HG03432 (cell line): ENCODE measurements at regions not wholly inside any gene's neighbourhood (a gene's known extent, or its start where the extent isn't known, plus 50 kb on each side); places are given as distances from the start of the nearest gene placed in this dataset.

Experiments
- ATAC-seq: cut with Tn5 transposase; IDR thresholded peaks from one replicate; pipeline ENCODE4 v1.9.1; 2021; ENCODE audit warnings: mild to moderate bottlenecking, moderate library complexity; ENCODE audit not compliant: unreplicated experiment

- no peak for ATAC-seq
Observed at GRCh38 chr20:24077145-24077544, 88.6 kb upstream of the GGTLC1 start.

DNA sequence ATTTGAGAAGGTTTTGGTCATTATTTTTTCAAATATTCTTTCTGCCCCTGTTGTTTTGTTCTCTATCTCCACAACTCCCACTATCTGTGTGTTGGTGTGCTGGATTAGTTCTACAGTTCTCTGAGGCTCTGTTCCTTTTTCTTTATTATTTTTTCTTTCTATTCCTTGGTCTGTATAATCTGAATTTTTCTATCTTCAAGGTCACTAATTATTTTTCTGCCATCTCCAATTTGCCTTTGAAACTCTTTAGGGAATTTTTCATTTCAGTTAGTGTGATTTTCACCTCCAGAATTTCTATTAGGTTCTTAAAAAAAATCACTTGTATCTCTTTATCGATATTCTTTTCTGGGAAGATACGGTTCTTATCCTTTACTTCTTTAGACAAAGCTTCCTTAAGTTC lies 82.1 kb upstream of the GGTLC1 start:
- ATAC-seq = no peak

- ATAC-seq = no peak
Observed at GRCh38 chr20:24066076-24066700, 77.6 kb upstream of the GGTLC1 start.

DNA sequence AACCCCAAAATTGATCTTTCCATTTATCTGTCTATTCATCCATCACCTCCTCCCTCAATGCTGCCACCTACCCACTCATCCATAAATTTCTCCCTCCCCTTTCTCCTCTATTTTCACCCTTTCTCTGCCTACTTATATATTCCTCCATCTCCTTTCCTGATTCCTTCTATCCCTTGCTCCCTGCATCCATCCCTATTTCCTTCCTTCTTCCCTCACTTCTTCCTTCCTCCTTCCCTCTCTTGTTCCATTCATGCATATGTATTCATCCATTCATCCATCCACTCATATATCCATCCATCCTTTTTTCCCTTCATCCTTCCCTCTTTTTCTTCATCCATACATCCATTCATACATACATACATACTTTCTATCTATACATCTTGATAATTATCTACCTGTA lies 76.3 kb upstream of the GGTLC1 start:
- ATAC-seq = no peak

GRCh38 chr20:24064092-24064491 lies 75.5 kb upstream of the GGTLC1 start:
- ATAC-seq = no peak

- no peak for ATAC-seq
Observed at GRCh38 chr20:24063100-24063499, 74.5 kb upstream of the GGTLC1 start.

GRCh38 chr20:24060851-24061590 lies 72.4 kb upstream of the GGTLC1 start:
- ATAC-seq = no peak

DNA sequence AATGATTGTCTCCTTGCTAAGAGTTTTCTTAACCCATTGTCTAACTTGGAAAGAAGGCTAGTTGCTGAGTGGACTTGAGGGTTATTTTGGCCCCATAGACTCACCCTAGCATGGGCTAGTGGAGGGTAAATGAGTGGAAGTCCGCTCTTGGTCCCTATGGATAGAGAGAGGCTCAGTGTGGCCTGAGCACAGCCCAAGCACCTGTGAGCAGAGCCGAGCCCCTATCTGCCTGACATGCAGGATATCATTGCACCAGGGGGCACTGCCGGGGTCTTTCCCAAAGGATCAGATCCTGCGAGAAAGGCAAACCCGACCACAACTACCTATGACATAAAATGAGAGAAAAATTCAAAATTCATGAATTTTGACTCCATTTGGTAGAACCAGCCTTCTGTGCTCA lies 70.6 kb upstream of the GGTLC1 start:
- ATAC-seq = no peak

DNA sequence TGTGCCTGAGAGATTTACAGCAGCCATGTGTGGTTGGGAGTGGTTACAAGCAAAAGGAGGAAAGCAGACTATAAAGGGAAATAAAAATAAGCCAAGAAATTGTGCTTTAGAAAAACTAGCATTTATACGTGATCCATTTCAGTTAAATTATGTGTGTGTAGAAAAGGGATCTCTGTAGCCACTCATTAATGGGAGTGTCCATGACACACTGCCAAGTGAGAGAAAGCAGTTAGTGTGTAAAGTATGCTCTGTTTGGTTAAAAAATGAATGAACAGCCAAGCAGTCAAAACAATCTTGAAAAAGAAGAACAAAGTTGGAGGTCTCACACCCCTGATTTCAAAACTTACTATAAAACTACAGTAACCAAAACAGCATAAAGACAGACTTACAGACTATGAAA lies 67.9 kb upstream of the GGTLC1 start:
- no peak for ATAC-seq

DNA sequence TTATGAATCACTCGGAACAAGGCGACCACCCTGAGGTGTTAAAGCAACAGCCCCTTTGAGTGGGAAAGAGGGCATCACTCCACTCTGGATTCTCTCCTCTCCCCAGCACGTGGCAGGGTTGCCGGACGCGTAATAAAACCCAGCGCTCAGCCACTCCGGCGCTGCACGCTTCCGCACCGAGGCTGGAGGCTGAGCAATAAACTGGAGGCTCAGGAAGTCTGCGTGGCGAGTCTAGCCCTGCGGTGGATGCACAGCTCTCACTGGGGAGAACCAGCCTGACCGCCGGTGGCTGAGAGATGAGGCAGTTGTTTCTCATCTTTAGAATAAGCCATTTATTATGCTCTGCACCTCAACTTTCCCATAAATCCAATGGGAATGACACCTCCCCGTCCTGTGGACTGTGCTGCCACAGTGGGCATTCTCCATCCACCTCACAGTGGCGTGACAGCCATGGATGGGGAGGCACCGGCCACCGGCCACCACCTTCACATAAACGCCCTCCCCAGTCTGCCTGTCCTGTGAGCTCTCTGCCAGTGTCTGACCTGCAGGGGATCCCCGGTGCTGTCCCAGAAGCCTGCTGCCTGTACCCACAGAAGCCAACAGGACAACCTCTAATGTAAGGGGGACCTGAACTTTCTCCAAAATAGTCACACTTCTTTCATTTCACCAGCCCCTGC lies 64.2 kb upstream of the GGTLC1 start:
- no peak for ATAC-seq

GRCh38 chr20:24051160-24051559 lies 62.6 kb upstream of the GGTLC1 start:
- ATAC-seq = no peak

GRCh38 chr20:24050119-24050518 lies 61.5 kb upstream of the GGTLC1 start:
- no peak for ATAC-seq

GRCh38 chr20:24049081-24049480 lies 60.5 kb upstream of the GGTLC1 start:
- no peak for ATAC-seq

GRCh38 chr20:24048024-24048611 lies 59.5 kb upstream of the GGTLC1 start:
- no peak for ATAC-seq

DNA sequence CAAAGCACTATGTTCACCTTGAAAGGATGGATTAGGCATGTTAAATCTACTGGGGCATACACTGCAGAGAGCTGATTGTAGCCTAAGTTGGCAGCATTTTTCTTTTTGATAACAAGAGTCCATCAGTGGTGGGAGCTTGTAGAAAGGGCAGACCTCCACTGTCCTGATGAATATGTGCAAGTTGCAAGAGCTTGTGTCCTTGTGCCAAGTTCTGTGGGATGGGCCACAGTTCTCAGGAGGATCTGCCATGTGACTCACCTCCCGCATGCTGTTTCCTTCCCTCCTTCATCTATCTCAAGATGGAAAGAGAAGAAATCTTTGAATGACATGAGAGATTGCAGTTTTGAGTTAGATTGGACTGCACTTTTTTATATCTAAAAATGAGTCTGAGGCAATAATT lies 58.3 kb upstream of the GGTLC1 start:
- ATAC-seq = no peak

DNA sequence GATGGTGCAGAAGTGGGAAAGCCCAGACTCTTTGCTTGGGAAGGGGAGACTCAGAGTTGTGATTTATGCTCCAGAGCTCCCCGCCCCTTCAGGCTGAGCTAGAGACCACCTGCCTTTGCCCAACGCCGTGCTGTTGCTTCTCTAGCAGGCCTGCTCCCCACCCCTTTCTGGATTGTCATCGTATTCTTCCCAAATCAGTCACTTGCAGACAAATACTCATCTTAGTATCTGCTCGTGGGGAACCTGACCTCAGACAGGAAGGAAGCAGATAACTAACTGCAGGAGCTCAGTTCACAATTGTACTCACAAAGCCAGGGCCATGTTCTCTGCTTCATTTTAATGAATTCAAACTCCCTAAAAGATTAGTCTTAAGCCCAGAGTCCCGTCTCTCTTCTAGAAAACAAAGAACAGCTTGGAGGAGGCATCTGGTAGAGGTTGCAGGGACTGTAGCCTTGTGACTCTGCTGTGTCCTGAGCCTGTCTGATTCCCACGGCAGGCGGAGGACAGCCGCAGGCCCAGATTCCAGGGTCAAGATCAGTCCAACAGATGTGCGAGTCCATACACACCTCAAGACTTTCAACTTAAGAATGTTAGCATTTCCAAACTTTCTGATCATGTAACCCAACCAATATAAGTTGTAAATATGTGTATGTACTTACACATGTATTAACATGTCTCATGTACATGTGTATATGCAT lies 57.2 kb upstream of the GGTLC1 start:
- no peak for ATAC-seq

DNA sequence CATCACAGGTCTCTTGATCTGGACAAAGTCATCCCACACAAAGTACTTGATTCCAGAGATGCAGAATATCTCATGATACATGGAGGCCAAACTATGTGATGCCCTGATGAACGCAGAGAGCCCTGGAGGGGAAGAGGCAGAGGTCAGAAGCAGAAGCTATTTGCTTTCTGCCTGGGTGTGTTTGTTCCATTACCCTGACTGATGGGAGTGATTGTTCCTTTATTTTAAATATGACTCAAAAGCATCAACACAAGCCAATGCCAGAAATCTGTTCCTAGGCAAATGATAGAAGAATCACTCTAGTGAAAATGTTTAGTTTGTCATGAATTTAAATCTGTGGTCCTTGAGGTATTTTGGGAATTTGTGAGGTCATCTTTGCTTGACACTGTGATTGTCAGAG lies 54.7 kb upstream of the GGTLC1 start:
- ATAC-seq = no peak

- ATAC-seq = no peak
Observed at GRCh38 chr20:24042646-24043045, 54.1 kb upstream of the GGTLC1 start.

DNA sequence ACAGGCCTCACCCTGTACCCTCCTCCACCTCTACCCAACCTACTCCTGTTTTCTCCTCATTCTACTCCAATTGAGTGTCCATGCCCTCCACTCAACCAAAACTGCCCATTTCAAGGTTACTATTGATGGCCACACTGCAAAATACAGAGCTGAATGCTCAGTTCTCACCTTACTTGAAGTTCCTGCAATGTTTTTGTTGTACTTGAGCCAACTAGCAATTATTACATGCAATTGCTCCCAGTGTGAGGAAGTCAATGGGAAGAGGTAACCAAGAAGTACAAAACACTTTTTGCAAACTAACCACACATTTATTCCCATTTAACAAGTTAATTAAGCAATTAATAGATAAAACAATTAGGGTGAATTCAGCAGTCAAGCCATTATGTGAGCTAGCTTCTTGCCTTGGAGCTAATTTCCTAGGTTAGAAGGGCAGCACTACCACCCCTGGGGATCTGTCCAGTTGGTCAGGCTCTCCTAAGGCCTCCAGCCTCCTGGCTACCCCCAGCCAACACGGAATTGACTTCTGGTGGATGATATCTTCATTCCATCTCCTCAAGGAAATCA lies 52.4 kb upstream of the GGTLC1 start:
- no peak for ATAC-seq

- ATAC-seq = no peak
Observed at GRCh38 chr20:24039196-24039595, 50.6 kb upstream of the GGTLC1 start.
